ENCODE measurements at regions not wholly inside any gene's neighbourhood (a gene's known extent, or its start where the extent isn't known, plus 50 kb on each side); places are given as distances from the start of the nearest gene placed in this dataset.

GRCh38 chr16:8426569-8426968 lies 163.7 kb downstream of the TMEM114 start:
- ChIA-PET CTCF (no interaction called here), POLR2A (no interaction called here)
- H3K4me1 ChIP-seq (ENCODE audit: insufficient read depth, low read length) = no peaks in the 10 kb centered on the region
- ATAC-seq (ENCODE audit: poor library complexity) = no peak
- Mint-ChIP-seq H3K27me3 (peaks cover 7% of the 10 kb centered on the region), H3K4me1 (ENCODE audit: low read depth) (no peaks in the 10 kb centered on the region), H3K27ac (no peak overlapping the region), H3K9me3 (peaks cover 2% of the 10 kb centered on the region), H3K4me3 (no peak overlapping the region), H3K36me3 (ENCODE audit: low read depth) (no peaks in the 10 kb centered on the region)
- H3K4me3 ChIP-seq (ENCODE audit: low read length) = no peak overlapping the region
- H3K27ac ChIP-seq (ENCODE audit: low read depth in 1 of 2, low read length in 2 of 2) = no peak overlapping the region
- no peak for TF ChIP-seq CTCF (IDR thresholded peaks at IDR 0.05)
- no peak for DNase-seq
- intact Hi-C loops (cut with DNase I, micrococcal nuclease) = no loop called here
- H3K27me3 ChIP-seq (ENCODE audit: control insufficient read depth in 1 of 2, insufficient read depth in 2 of 2, low read length in 2 of 2) = no peaks in the 10 kb centered on the region
- peaks cover 0 to 7% of the 10 kb centered on the region in 2 experiments for H3K9me3 ChIP-seq (ENCODE audit: control insufficient read depth in 1 of 2, insufficient read depth in 1 of 2, low read length in 2 of 2)
- no peaks in the 10 kb centered on the region for H3K36me3 ChIP-seq (ENCODE audit: insufficient read depth, low read length)

- no peak overlapping the region for H3K4me3 Mint-ChIP-seq
- Histone ChIP-seq H3K27me3 (ENCODE audit: control insufficient read depth in 1 of 2, insufficient read depth in 2 of 2, low read length in 2 of 2) (no peaks in the 10 kb centered on the region), H3K36me3 (ENCODE audit: insufficient read depth, low read length) (no peaks in the 10 kb centered on the region), H3K4me1 (ENCODE audit: insufficient read depth, low read length) (no peaks in the 10 kb centered on the region), H3K9me3 (ENCODE audit: control insufficient read depth in 1 of 2, insufficient read depth in 1 of 2, low read length in 2 of 2) (no peaks in the 10 kb centered on the region), H3K27ac (ENCODE audit: low read depth in 1 of 2, low read length in 2 of 2) (no peak overlapping the region), H3K4me3 (ENCODE audit: low read length) (no peak overlapping the region)
- no peak for TF ChIP-seq CTCF (IDR thresholded peaks at IDR 0.05)
- H3K4me1 Mint-ChIP-seq (ENCODE audit: low read depth) = no peaks in the 10 kb centered on the region
- ATAC-seq (ENCODE audit: poor library complexity) (no peak), DNase-seq (no peak)
- H3K36me3 Mint-ChIP-seq (ENCODE audit: low read depth) = no peaks in the 10 kb centered on the region
- intact Hi-C loops (cut with DNase I, micrococcal nuclease) = no loop called here
- H3K27me3 Mint-ChIP-seq = no peaks in the 10 kb centered on the region
- H3K9me3 Mint-ChIP-seq = peaks cover 4% of the 10 kb centered on the region
- H3K27ac Mint-ChIP-seq = no peak overlapping the region
- POLR2A ChIA-PET = no interaction called here
- CTCF ChIA-PET = no interaction called here
Measured at GRCh38 chr16:8417145-8417544, 173.2 kb downstream of the TMEM114 start.

- no peak for TF ChIP-seq CTCF (IDR thresholded peaks at IDR 0.05)
- Mint-ChIP-seq H3K9me3 (peaks cover 12% of the 10 kb centered on the region), H3K4me1 (ENCODE audit: low read depth) (no peaks in the 10 kb centered on the region), H3K4me3 (no peak overlapping the region), H3K36me3 (ENCODE audit: low read depth) (no peaks in the 10 kb centered on the region), H3K27ac (no peak overlapping the region), H3K27me3 (no peaks in the 10 kb centered on the region)
- ATAC-seq (ENCODE audit: poor library complexity) (no peak), DNase-seq (no peak)
- Histone ChIP-seq H3K9me3 (ENCODE audit: control insufficient read depth in 1 of 2, insufficient read depth in 1 of 2, low read length in 2 of 2) (no peaks in the 10 kb centered on the region), H3K27me3 (ENCODE audit: control insufficient read depth in 1 of 2, insufficient read depth in 2 of 2, low read length in 2 of 2) (no peaks in the 10 kb centered on the region), H3K36me3 (ENCODE audit: insufficient read depth, low read length) (no peaks in the 10 kb centered on the region), H3K4me1 (ENCODE audit: insufficient read depth, low read length) (no peaks in the 10 kb centered on the region), H3K27ac (ENCODE audit: low read depth in 1 of 2, low read length in 2 of 2) (no peak overlapping the region), H3K4me3 (ENCODE audit: low read length) (no peak overlapping the region)
- intact Hi-C loops (cut with DNase I, micrococcal nuclease) = no loop called here
- CTCF ChIA-PET = no interaction called here
- POLR2A ChIA-PET = no interaction called here
Measured at GRCh38 chr16:8408855-8409567, 181.3 kb downstream of the TMEM114 start.

Measured in CD4-positive, alpha-beta T cell (primary cell).